K562 (cell line): ENCODE measurements at regions not wholly inside any gene's neighbourhood (a gene's known extent, or its start where the extent isn't known, plus 50 kb on each side); places are given as distances from the start of the nearest gene placed in this dataset.

Experiments
- ATF1 ChIP-seq, 2 experiments: fragments of 450-650 bp in 1 of 2; IDR thresholded peaks; 2 replicates each; pipeline ENCODE4 v1.6.1; 2016; ENCODE audit warnings: missing compliant biosample characterization in 1 of 2, missing genetic modification characterization in 1 of 2
- C11orf30 ChIP-seq: fragments of 450-650 bp; IDR thresholded peaks from 2 replicates; pipeline ENCODE4 v1.6.1; 2016; ENCODE audit warnings: low read depth, mild to moderate bottlenecking
- CREM ChIP-seq: IDR thresholded peaks from 2 replicates; pipeline ENCODE4 v1.6.1; 2014; ENCODE audit warnings: antibody characterized with exemption, low read depth
- CXXC5 ChIP-seq: fragments of 250-450 bp; sonication (Bioruptor Pico); IDR thresholded peaks from 2 replicates; pipeline ENCODE4 v1.8.0; 2022; ENCODE audit warnings: inconsistent platforms, mild to moderate bottlenecking, moderate library complexity
- EP300 ChIP-seq: IDR thresholded peaks from 2 replicates; pipeline ENCODE4 v1.6.1; 2012; ENCODE audit warnings: low read length, improper control_type of control experiment
- HDAC2 ChIP-seq: fragments of 450-650 bp; IDR thresholded peaks from 2 replicates; pipeline ENCODE4 v1.6.1; 2016; ENCODE audit warnings: mild to moderate bottlenecking
- JUN ChIP-seq, 2 experiments: sonication (generic) in 1 of 2; formaldehyde crosslinking in 1 of 2; IDR thresholded peaks; 2 replicates each; pipeline versions ENCODE4 v1.6.1 to v1.8.0; 2012 to 2022; ENCODE audit warnings: borderline replicate concordance in 2 of 2, mild to moderate bottlenecking in 2 of 2, improper control_type of control experiment in 1 of 2, low read depth in 1 of 2, low read length in 1 of 2, missing genetic modification reagents in 1 of 2
- MAFF ChIP-seq: IDR thresholded peaks from 2 replicates; pipeline ENCODE4 v1.6.1; 2012; ENCODE audit warnings: low read length, improper control_type of control experiment
- MAFG ChIP-seq: fragments of 450-650 bp; conservative IDR thresholded peaks from 2 replicates; pipeline ENCODE4 v1.6.1; 2016; ENCODE audit warnings: missing genetic modification characterization, missing compliant biosample characterization
- MEIS2 ChIP-seq: fragments of 450-650 bp; IDR thresholded peaks from 2 replicates; pipeline ENCODE4 v1.6.1; 2014; ENCODE audit warnings: mild to moderate bottlenecking; ENCODE audit not compliant: partially characterized antibody
- NFE2 ChIP-seq: IDR thresholded peaks from 2 replicates; pipeline ENCODE4 v1.6.1; 2014; ENCODE audit warnings: antibody characterized with exemption, low read depth
- NKRF ChIP-seq: fragments of 450-650 bp; IDR thresholded peaks from 2 replicates; pipeline ENCODE4 v1.6.1; 2016; ENCODE audit warnings: borderline replicate concordance
- NR2C2 ChIP-seq, 2 experiments: fragments of 200-800 bp in 1 of 2; sonication (Bioruptor generic) in 1 of 2; sonication (generic) in 1 of 2; formaldehyde crosslinking in 1 of 2; IDR thresholded peaks; 2 replicates each; pipeline versions ENCODE4 v1.6.1 to v1.8.0; 2016 to 2022; ENCODE audit warnings: mild to moderate bottlenecking in 1 of 2, missing compliant biosample characterization in 1 of 2, missing genetic modification characterization in 1 of 2, missing genetic modification reagents in 1 of 2
- RAD21 ChIP-seq, 2 experiments: fragments of 250-450 bp in 1 of 2; fragments of 450-650 bp in 1 of 2; sonication (Bioruptor Pico) in 1 of 2; formaldehyde crosslinking in 1 of 2; IDR thresholded peaks in 1 of 2; conservative IDR thresholded peaks in 1 of 2; 2 replicates each; pipeline versions ENCODE4 v1.4.0 to v1.8.0; 2020 to 2022; ENCODE audit warnings: mild to moderate bottlenecking in 2 of 2, moderate library complexity in 1 of 2
- TCFL5 ChIP-seq: fragments of 250-450 bp; sonication (Bioruptor Pico); conservative IDR thresholded peaks from 2 replicates; pipeline ENCODE4 v1.6.1; 2021; ENCODE audit warnings: mild to moderate bottlenecking, moderate library complexity, matching md5 sums
- TEAD4 ChIP-seq, 2 experiments: sonication (generic) in 1 of 2; formaldehyde crosslinking in 1 of 2; IDR thresholded peaks; 2 replicates each; pipeline versions ENCODE4 v1.6.1 to v1.8.0; 2012 to 2022; ENCODE audit warnings: borderline replicate concordance in 1 of 2, inconsistent platforms in 1 of 2, low read length in 1 of 2, mild to moderate bottlenecking in 1 of 2, missing genetic modification reagents in 1 of 2
- TFAP4 ChIP-seq: sonication (generic); formaldehyde crosslinking; IDR thresholded peaks from 2 replicates; pipeline ENCODE4 v1.8.0; 2022; ENCODE audit warnings: missing genetic modification reagents, mild to moderate bottlenecking, moderate library complexity, borderline replicate concordance
- ZNF165 ChIP-seq: fragments of 250-450 bp; sonication (Bioruptor Pico); IDR thresholded peaks from 2 replicates; pipeline ENCODE4 v1.4.0; 2020; ENCODE audit warnings: borderline replicate concordance
- ZNF212 ChIP-seq: fragments of 450-650 bp; formaldehyde crosslinking; IDR thresholded peaks from 2 replicates; pipeline ENCODE4 v1.4.0; 2020; ENCODE audit warnings: mild to moderate bottlenecking
- ZNF263 ChIP-seq: sonication (generic); formaldehyde crosslinking; IDR thresholded peaks from 2 replicates; pipeline ENCODE4 v1.8.0; 2022; ENCODE audit warnings: mild to moderate bottlenecking, missing genetic modification reagents, borderline replicate concordance
- ZNF384 ChIP-seq: IDR thresholded peaks from 2 replicates; pipeline ENCODE4 v1.6.1; 2012; ENCODE audit warnings: low read depth, low read length, improper control_type of control experiment
- ZNF551 ChIP-seq: fragments of 250-450 bp; sonication (Bioruptor Pico); IDR thresholded peaks from 2 replicates; pipeline ENCODE4 v1.5.0; 2021; ENCODE audit warnings: mild to moderate bottlenecking, moderate library complexity
- ZNF589 ChIP-seq: fragments of 200-800 bp; sonication (Bioruptor generic); IDR thresholded peaks from 2 replicates; pipeline ENCODE4 v1.6.1; 2016; ENCODE audit warnings: low read depth, missing genetic modification characterization, missing compliant biosample characterization
- ZNF644 ChIP-seq: fragments of 200-800 bp; sonication (Bioruptor generic); IDR thresholded peaks from 2 replicates; pipeline ENCODE4 v1.6.1; 2016; ENCODE audit warnings: low read depth, missing genetic modification characterization, missing compliant biosample characterization

- TF ChIP-seq ZNF165 (no peak), TFAP4 (CRISPR knock-in tag) (peak; percentile 69; the same call in 1 of the 2 replicates), ZNF263 (CRISPR knock-in tag) (no peak; the same call in 1 of the 2 replicates), CXXC5 (CRISPR knock-in tag) (peak; percentile 57; the same call in 1 of the 2 replicates), MAFF (peak; percentile 66; the same call in 1 of the 2 replicates), MEIS2 (peak; percentile 43), ZNF384 (peak; percentile 56; the same call in 1 of the 2 replicates), ATF1 (CRISPR knock-in tag; IDR thresholded peaks at IDR 0.05) (no peak), ATF1 (tag; IDR thresholded peaks at IDR 0.05) (peak; percentile 63), ZNF644 (tag) (no peak), ZNF551 (CRISPR knock-in tag) (no peak), TCFL5 (CRISPR knock-in tag) (no peak), CREM (peak; percentile 67), ZNF589 (CRISPR knock-in tag) (peak; percentile 52; the same call in 1 of the 2 replicates), HDAC2 (peak; percentile 81; the same call in 1 of the 2 replicates), MAFG (tag) (peak; percentile 85), JUN (IDR thresholded peaks at IDR 0.05; ENCODE audit: borderline replicate concordance, low read depth, low read length) (peak; percentile 93), JUN (CRISPR knock-in tag; IDR thresholded peaks at IDR 0.05; ENCODE audit: borderline replicate concordance) (no peak), NFE2 (peak; percentile 93), EP300 (peak; percentile 73; the same call in 1 of the 2 replicates), ZNF212 (CRISPR knock-in tag) (no peak), NR2C2 (CRISPR knock-in tag; IDR thresholded peaks at IDR 0.05) (no peak), NR2C2 (tag; IDR thresholded peaks at IDR 0.05) (peak; percentile 84), TEAD4 (IDR thresholded peaks at IDR 0.05; ENCODE audit: low read length) (peak; percentile 45), TEAD4 (CRISPR knock-in tag; IDR thresholded peaks at IDR 0.05; ENCODE audit: borderline replicate concordance) (no peak), RAD21 (CRISPR knock-in tag; conservative IDR thresholded peaks at IDR 0.05 in 1 of 2, IDR thresholded peaks at IDR 0.05 in 1 of 2) (0 out of 4 replicates have a peak, but pooled peaks of 1 of the 2 experiments have one; percentile 4), NKRF (no peak), C11orf30 (peak; percentile 91)
These were observed 57.2 kb upstream of the ECHDC3 start (continued) for GRCh38 chr10:11684717-11685645.
